Left forelimb (tissue), 1 donor: ENCODE measurements at regions not wholly inside any gene's neighbourhood (a gene's known extent, or its start where the extent isn't known, plus 50 kb on each side); places are given as distances from the start of the nearest gene placed in this dataset.

Source experiments
- DNase-seq: peaks from one replicate; pipeline ENCODE4 v3.0.0-alpha.2; 2018; ENCODE audit warnings: low spot score

DNA sequence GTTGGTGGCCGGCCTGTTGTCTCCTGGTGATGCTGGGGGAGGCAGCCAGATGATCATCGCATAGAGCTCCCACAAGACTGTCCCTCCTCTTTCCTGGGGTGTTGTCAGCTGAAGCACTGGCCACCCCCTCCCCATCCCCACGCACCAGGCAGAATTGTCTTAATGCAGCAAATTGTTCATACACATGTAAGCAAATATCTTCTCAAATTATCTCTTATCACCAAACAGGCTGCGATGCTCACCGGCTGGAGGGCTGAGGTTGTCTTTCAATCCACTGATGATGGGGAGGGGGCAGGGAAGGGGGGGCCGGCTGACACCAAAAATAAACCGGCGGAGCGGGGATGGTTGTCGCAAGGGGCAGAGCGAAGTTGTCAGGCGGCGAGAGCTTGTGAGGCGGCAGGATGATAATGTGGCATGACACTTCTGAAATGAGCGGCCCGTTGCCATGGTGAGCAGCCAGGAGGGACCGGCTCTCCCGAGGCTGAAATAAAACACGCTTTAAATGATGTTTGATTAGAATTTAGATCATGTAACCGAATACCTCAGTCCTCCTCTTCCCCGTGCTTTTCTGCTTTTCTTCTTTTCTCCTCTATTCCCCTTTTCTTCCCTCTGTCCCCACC is 59.8 kb downstream of the MRM1 start:
- DNase-seq = no peak

- DNase-seq = no peak
Measured at GRCh38 chr17:36661688-36662087, 60.3 kb downstream of the MRM1 start.

DNA sequence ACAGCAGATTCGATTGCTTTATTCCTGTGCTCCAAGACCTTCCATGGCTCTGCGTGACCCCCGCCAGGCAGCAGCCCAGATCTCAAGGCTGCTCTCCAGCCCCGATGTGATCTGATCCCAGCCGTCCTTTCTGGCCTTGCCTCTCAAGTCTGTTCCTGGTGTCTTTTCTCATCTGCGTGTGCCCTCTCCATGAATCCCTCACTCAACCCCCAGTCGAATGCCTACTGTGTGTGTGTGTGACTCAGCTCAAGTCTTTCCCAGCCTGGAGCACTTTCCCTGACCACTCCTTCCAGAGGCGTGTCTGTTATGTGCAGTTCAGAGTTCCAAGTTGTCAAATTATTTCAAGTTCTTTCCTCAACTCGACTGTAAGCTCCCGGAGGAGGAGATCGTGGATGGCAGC is 64.0 kb downstream of the MRM1 start:
- no peak for DNase-seq

GRCh38 chr17:36667922-36668321 is 66.5 kb downstream of the MRM1 start:
- DNase-seq = no peak

GRCh38 chr17:36668824-36669223 is 67.4 kb downstream of the MRM1 start:
- no peak for DNase-seq

- no peak for DNase-seq
Measured at GRCh38 chr17:36671144-36671543, 69.8 kb downstream of the MRM1 start.

- DNase-seq = no peak
Measured at GRCh38 chr17:36672403-36672918, 71.1 kb downstream of the MRM1 start.

DNA sequence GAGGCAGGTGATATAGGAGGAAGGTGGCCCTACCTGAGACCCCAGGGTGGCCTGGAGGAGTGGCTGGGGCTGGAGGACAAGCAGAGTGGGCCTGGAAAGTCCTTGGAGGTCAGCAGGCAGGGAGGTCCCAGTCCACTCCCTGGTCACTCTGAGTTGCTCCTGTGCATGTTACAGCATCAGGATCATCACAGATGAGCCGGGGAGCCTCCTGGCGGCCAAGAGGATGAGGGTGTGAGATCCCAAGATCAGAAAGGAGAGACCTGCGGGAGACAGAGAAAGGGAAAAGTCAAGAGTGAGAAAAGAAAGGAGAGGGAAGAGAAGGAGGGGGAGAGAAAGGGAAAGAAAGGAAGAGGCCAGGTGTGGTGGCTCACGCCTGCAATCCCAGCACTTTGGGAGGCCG is 71.7 kb downstream of the MRM1 start:
- DNase-seq = no peak

- DNase-seq = no peak
Measured at GRCh38 chr17:36673637-36674277, 72.4 kb downstream of the MRM1 start.

DNA sequence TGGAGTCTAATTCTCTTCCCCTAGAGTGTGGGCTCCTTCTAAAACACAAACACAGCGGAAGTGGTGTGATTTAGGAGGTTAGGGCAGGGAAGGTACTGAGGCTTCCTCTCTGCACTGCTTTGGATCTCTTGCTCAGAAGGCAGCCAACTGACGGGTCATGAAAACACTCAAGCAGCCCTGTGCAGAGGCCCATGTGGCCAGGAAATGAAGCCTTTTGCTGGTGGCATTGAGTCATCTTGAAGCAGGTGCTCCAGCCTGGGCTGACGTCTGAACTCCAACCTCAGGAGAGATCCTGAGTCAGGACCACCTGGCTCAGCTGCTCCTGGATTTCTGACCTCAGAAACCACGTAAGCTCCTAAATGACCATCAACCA is 72.9 kb downstream of the MRM1 start:
- DNase-seq = no peak

GRCh38 chr17:36675250-36675649 is 73.9 kb downstream of the MRM1 start:
- DNase-seq = no peak

GRCh38 chr17:36675786-36676185 is 74.4 kb downstream of the MRM1 start:
- DNase-seq = no peak

DNA sequence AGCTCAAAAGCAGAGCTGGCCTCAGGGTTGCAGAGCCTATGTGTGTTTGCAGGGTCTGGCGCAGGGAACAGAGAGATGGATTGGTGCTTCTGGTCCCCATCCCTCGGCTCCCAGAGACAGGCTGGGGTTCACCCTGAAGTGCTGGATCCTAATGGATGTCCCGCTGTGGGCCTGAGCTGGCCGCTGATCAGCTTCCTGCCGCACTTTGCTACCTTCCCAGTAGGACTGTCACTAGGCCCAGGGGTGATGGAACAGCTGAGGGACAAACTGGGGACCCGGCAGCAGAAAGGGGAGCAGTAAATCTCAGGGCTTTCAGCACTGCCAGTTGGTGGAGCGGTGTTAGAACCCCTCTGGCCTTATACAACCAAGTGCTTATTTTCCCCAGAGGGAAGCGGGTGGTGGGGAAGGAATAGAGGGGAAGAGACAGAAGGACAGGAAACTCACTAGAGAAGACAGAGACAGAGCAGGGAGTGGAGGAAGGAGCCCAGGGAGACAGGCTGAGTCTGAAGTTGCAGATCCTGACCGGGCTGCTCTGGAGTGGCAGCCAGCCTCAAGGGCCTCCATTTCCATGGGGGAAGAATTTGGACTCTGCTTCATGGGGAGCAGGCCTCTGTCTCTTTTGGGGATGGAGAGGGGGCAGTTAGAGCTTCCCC is 78.6 kb downstream of the MRM1 start:
- DNase-seq = no peak

- DNase-seq = no peak
Measured at GRCh38 chr17:36680701-36681202, 79.4 kb downstream of the MRM1 start.

GRCh38 chr17:36682773-36683172 is 81.4 kb downstream of the MRM1 start:
- DNase-seq = no peak

- DNase-seq = no peak
Measured at GRCh38 chr17:36683387-36683786, 82.0 kb downstream of the MRM1 start.

DNA sequence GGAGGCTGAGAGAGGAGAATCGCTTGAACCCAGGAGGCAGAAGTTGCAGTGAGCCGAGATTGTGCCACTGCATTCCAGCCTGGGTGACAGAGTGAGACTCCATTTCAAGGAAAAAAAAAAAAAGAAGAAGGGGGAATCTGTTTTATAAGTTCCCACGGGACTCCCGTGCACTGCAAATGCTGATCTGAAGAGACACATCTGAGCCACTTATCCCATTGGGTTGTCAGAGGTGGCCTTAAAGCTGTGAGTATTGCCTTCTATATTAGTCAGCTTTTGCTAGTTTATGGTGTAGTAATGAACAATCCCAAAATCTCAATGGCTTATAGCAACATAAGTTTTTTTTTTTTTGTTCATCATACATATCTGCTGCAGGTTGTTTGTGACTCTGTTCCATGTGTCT is 82.8 kb downstream of the MRM1 start:
- no peak for DNase-seq

- DNase-seq = no peak
Measured at GRCh38 chr17:36686123-36686669, 84.8 kb downstream of the MRM1 start.

DNA sequence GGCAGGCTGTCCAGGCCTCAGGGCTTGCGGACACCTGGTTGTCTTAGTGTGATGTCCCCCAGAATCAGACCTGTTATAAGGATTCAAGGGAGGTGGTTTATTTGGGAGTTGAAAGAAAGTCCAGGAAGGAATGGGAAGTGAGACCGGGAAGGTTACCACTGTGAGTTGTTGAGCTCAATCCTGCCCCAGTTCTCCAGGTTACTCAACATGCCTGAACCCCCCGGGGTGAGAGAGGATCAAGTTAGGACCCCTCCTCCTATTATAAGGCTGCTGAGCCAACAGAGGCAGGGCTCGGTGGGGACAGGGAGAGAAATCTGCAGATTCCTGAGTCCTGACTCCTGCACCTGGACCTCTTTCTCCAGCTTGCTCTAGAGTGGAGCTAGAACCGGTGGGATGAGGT is 86.4 kb downstream of the MRM1 start:
- DNase-seq = no peak

- no peak for DNase-seq
Measured at GRCh38 chr17:36689089-36689667, 87.8 kb downstream of the MRM1 start.

DNA sequence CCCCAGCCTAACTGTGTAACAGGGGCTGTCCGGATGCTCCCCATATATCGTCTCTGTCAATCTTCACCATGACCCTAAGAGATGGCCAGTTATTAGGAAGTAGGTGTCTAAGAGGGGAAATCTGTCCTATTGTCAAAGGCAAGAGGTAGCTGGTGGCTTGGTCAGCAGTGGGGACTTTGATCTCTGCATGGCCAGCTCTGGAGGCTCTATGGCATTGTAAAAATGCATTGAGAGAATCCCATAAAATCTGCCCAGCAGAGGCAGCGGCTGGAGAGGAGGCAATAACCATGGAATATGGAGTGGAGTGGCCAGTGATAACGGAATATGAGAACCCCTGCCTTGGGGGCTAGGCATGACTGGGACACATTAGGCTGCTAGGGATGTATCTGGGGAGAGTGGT is 88.8 kb downstream of the MRM1 start:
- DNase-seq = no peak

DNA sequence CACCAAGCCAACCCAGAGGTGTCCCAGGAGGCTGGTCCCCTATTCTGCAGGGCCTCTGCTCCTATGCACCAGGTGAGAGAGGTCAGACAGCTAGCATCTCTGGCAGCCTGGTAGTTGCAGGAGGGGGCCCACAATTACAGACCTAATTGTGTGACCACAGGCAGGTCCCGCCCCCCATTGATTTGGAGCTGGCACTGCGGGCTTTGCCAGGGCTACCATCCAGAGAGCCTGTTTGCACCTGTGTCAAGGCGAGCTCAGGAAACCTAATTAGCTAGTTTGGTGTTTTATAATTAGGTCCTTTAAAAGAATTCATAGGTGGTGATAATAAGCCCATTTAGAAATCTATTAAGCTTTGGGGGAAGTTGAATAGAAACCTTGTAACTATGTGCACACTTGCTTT is 90.2 kb downstream of the MRM1 start:
- no peak for DNase-seq

DNA sequence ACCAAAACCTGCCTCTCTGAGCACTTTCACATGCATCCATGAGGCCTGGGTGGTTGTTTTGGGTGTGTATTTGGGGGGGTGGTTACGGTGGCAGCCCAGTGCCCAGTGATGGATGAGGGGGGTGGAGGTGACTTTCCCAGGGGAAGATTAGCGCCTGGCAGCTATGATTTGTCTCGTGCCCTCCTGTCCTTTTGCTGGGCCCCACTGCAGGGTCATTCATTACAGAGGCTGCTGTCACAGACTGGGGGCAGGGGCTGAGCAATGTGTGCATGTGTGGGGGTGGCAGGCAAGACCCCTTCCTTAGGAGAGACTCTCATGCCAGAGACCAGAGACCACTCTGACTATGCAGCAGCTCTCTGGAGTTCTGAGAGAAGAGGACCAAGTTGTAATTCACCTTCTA is 93.7 kb downstream of the MRM1 start:
- DNase-seq = no peak
